Neural progenitor cell (in vitro differentiated cells): ENCODE measurements at regions not wholly inside any gene's neighbourhood (a gene's known extent, or its start where the extent isn't known, plus 50 kb on each side); places are given as distances from the start of the nearest gene placed in this dataset.

ENCODE experiments used
- CTCF ChIP-seq: fragments of 200-600 bp; sonication (generic); IDR thresholded peaks from 2 replicates; pipeline ENCODE4 v1.5.1; 2017; ENCODE audit warnings: antibody characterized with exemption, mild to moderate bottlenecking
- EZH2 ChIP-seq: fragments of 200-600 bp; sonication (generic); IDR thresholded peaks from 2 replicates; pipeline ENCODE4 v1.6.1; 2017; ENCODE audit warnings: antibody characterized with exemption, mild to moderate bottlenecking, moderate library complexity
- EZH2phosphoT487 ChIP-seq: fragments of 200-600 bp; sonication (generic); IDR thresholded peaks from 2 replicates; pipeline ENCODE4 v1.6.1; 2017; ENCODE audit warnings: antibody characterized with exemption

- TF ChIP-seq CTCF (no peak), EZH2phosphoT487 (no peak), EZH2 (no peak)
Measured at GRCh38 chr10:50981385-50981784, 92.9 kb upstream of the PRKG1 start.
